K562 (cell line): ENCODE measurements at regions not wholly inside any gene's neighbourhood (a gene's known extent, or its start where the extent isn't known, plus 50 kb on each side); places are given as distances from the start of the nearest gene placed in this dataset.

Source experiments
- ATAC-seq: fragments of 200-7000 bp; cut with Tn5 transposase; 3 replicates; pipeline ENCODE4 v1.9.1; 2020; ENCODE audit warnings: moderate library complexity
- BruUV-seq: library from RNA; stranded (reverse); fragments of 400-500 nt; replicated peaks from 2 replicates; lab custom pipeline; 2021; lab: Mats Ljungman, UMichigan
- CTCF ChIA-PET: fragments of 300-600 bp; formaldehyde crosslinking; extraction: SDS; loops from one replicate; lab custom pipeline; 2021; ENCODE audit warnings: low intra/inter-chr PET ratio; lab: Yijun Ruan, JAX
- POLR2A ChIA-PET: fragments of 300-600, 350-650 bp; sonication (Branson Sonifier 250); formaldehyde crosslinking; extraction: SDS; loops from one replicate; lab custom pipeline; 2021; ENCODE audit warnings: antibody characterized with exemption, inconsistent platforms; lab: Yijun Ruan, JAX
- DNase-seq, 4 experiments: peaks; one replicate each; pipeline versions ENCODE4 v3.0.0 to v3.0.0-alpha.2; 2011 to 2018; ENCODE audit warnings: low spot score in 3 of 4, mixed read lengths in 3 of 4; ENCODE audit errors: extremely low read depth in 1 of 4
- FAIRE-seq: peaks from 2 replicates; lab custom pipeline; 2011; peaks lifted over from hg19 to GRCh38; lab: Jason Lieb, UNC
- H2AFZ ChIP-seq: 2 replicates; pipeline ENCODE4 v1.6.0; 2011; ENCODE audit warnings: low read depth, low read length, control low read depth, inconsistent platforms
- H3K27ac ChIP-seq: fragments of 200-600 bp; 3 replicates; pipeline ENCODE4 v1.8.0; 2011; ENCODE audit warnings: low read depth, mild to moderate bottlenecking, control low read depth, inconsistent platforms, low read length, moderate library complexity, mixed read lengths; ENCODE audit errors: extremely low read depth
- H3K27me3 ChIP-seq, 2 experiments: fragments of 300-600 bp in 1 of 2; 2 replicates in 1 of 2; 3 replicates in 1 of 2; pipeline versions ENCODE4 v1.6.0 to v1.8.0; 2011; ENCODE audit warnings: inconsistent platforms in 2 of 2, low read length in 2 of 2, mild to moderate bottlenecking in 1 of 2, mixed read lengths in 1 of 2, moderate library complexity in 1 of 2; ENCODE audit not compliant: control insufficient read depth in 2 of 2, insufficient read depth in 2 of 2
- H3K36me3 ChIP-seq: fragments of 300-600 bp; 3 replicates; pipeline ENCODE4 v1.8.0; 2011; ENCODE audit warnings: mild to moderate bottlenecking, low read length, inconsistent platforms; ENCODE audit not compliant: control insufficient read depth, insufficient read depth
- H3K4me1 ChIP-seq, 2 experiments: fragments of 200-600 bp in 1 of 2; replicated peaks in 1 of 2; 2 replicates in 1 of 2; 3 replicates in 1 of 2; pipeline versions ENCODE4 v1.5.1 to v1.8.0; 2011; ENCODE audit warnings: inconsistent platforms in 2 of 2, low read length in 2 of 2, mild to moderate bottlenecking in 1 of 2, mixed read lengths in 1 of 2, moderate library complexity in 1 of 2; ENCODE audit not compliant: control insufficient read depth in 2 of 2, insufficient read depth in 2 of 2
- H3K4me2 ChIP-seq: 2 replicates; pipeline ENCODE4 v1.6.1; 2011; ENCODE audit warnings: low read length, control low read depth, inconsistent platforms, mixed read lengths; ENCODE audit not compliant: insufficient read depth
- H3K4me3 ChIP-seq: fragments of 200-600 bp; sonication (generic), shearing (Covaris generic); 2 replicates; pipeline ENCODE4 v1.5.1; 2016; ENCODE audit warnings: control low read depth, inconsistent platforms
- H3K79me2 ChIP-seq: fragments of 200-600 bp; 3 replicates; pipeline ENCODE4 v1.8.0; 2011; ENCODE audit warnings: low read length, inconsistent platforms; ENCODE audit not compliant: control insufficient read depth, insufficient read depth
- H3K9ac ChIP-seq, 2 experiments: 2 replicates each; pipeline versions ENCODE4 v1.6.0 to v1.6.1; 2011; ENCODE audit warnings: low read depth in 2 of 2, low read length in 2 of 2, control low read depth in 1 of 2, inconsistent platforms in 1 of 2, mild to moderate bottlenecking in 1 of 2, mixed read lengths in 1 of 2; ENCODE audit not compliant: insufficient read depth in 1 of 2
- H3K9me1 ChIP-seq: one replicate; pipeline ENCODE4 v1.6.0; 2011; ENCODE audit warnings: inconsistent platforms, mild to moderate bottlenecking, low read length, moderate library complexity; ENCODE audit not compliant: control insufficient read depth, insufficient read depth
- H3K9me3 ChIP-seq: replicated peaks from 2 replicates; pipeline ENCODE4 v1.5.1; 2011; ENCODE audit warnings: low read depth, low read length, inconsistent platforms; ENCODE audit not compliant: control insufficient read depth, insufficient read depth
- H4K20me1 ChIP-seq: replicated peaks from 2 replicates; pipeline ENCODE4 v1.6.1; 2011; ENCODE audit warnings: low read length, inconsistent platforms, mixed read lengths; ENCODE audit not compliant: control insufficient read depth, insufficient read depth
- BMI1 ChIP-seq: fragments of 150-350 bp; IDR thresholded peaks from 2 replicates; pipeline ENCODE4 v1.6.1; 2014; ENCODE audit warnings: low read length
- CBX2 ChIP-seq: fragments of 200-600 bp; sonication (generic); IDR thresholded peaks from one replicate; pipeline ENCODE4 v1.6.1; 2012; ENCODE audit warnings: mild to moderate bottlenecking, low read length, inconsistent platforms; ENCODE audit not compliant: insufficient read depth, poor library complexity, severe bottlenecking
- HDAC1 ChIP-seq, 2 experiments: fragments of 450-650 bp; IDR thresholded peaks; 2 replicates each; pipeline ENCODE4 v1.6.1; 2016 to 2017; ENCODE audit warnings: inconsistent platforms in 1 of 2, mild to moderate bottlenecking in 1 of 2, moderate library complexity in 1 of 2
- NCOR1 ChIP-seq: fragments of 450-650 bp; IDR thresholded peaks from 2 replicates; pipeline ENCODE4 v1.6.1; 2016; ENCODE audit warnings: mild to moderate bottlenecking, moderate library complexity
- NFRKB ChIP-seq: fragments of 450-650 bp; IDR thresholded peaks from 2 replicates; pipeline ENCODE4 v1.6.1; 2016; ENCODE audit warnings: low read depth
- PHF8 ChIP-seq: fragments of 200-600 bp; sonication (generic); IDR thresholded peaks from 2 replicates; pipeline ENCODE4 v1.6.1; 2012; ENCODE audit warnings: mixed run types, mild to moderate bottlenecking, inconsistent platforms, low read length, moderate library complexity, borderline replicate concordance
- POLR3A ChIP-seq: IDR thresholded peaks from 2 replicates; pipeline ENCODE4 v1.6.1; 2011; ENCODE audit warnings: borderline replicate concordance, mild to moderate bottlenecking, moderate library complexity; ENCODE audit not compliant: insufficient read length, insufficient read depth; ENCODE audit errors: extremely low read depth
- POU5F1 ChIP-seq: fragments of 150-350 bp; IDR thresholded peaks from 2 replicates; pipeline ENCODE4 v1.6.1; 2014; ENCODE audit warnings: borderline replicate concordance, low read length, low read depth, mild to moderate bottlenecking; ENCODE audit not compliant: partially characterized antibody
- SMAD4 ChIP-seq: fragments of 250-450 bp; sonication (Bioruptor Pico); conservative IDR thresholded peaks from 2 replicates; pipeline ENCODE4 v1.8.0; 2021; ENCODE audit warnings: inconsistent platforms, mild to moderate bottlenecking, moderate library complexity
- SOX6 ChIP-seq: fragments of 450-650 bp; IDR thresholded peaks from 2 replicates; pipeline ENCODE4 v1.6.1; 2014; ENCODE audit warnings: mild to moderate bottlenecking
- TEAD1 ChIP-seq, 2 experiments: fragments of 450-650 bp in 1 of 2; sonication (generic) in 1 of 2; formaldehyde crosslinking; IDR thresholded peaks; 2 replicates each; pipeline versions ENCODE4 v1.4.0 to v1.8.0; 2020 to 2022; ENCODE audit warnings: mild to moderate bottlenecking in 2 of 2, missing genetic modification reagents in 1 of 2
- TEAD2 ChIP-seq: fragments of 450-650 bp; IDR thresholded peaks from 2 replicates; pipeline ENCODE4 v1.6.1; 2016; ENCODE audit warnings: missing genetic modification characterization, control low read depth, missing compliant biosample characterization
- ZC3H8 ChIP-seq: fragments of 450-650 bp; IDR thresholded peaks from 2 replicates; pipeline ENCODE4 v1.6.1; 2017
- ZFP30 ChIP-seq: fragments of 250-450 bp; sonication (Bioruptor Pico); IDR thresholded peaks from 2 replicates; pipeline ENCODE4 v1.8.0; 2022; ENCODE audit warnings: moderate library complexity, mild to moderate bottlenecking, inconsistent platforms, borderline replicate concordance
- ZNF165 ChIP-seq: fragments of 250-450 bp; sonication (Bioruptor Pico); IDR thresholded peaks from 2 replicates; pipeline ENCODE4 v1.4.0; 2020; ENCODE audit warnings: borderline replicate concordance
- ZNF232 ChIP-seq: sonication (generic); formaldehyde crosslinking; IDR thresholded peaks from 2 replicates; pipeline ENCODE4 v1.8.0; 2022; ENCODE audit warnings: mild to moderate bottlenecking, missing genetic modification reagents
- ZNF780A ChIP-seq: fragments of 250-450 bp; sonication (Bioruptor Pico); IDR thresholded peaks from 2 replicates; pipeline ENCODE4 v1.5.0; 2021; ENCODE audit warnings: mild to moderate bottlenecking
- in situ Hi-C: fragments of 300-500 bp; cut with MboI; formaldehyde crosslinking; loops from 4 replicates; pipeline ENCODE4 v1.15.0; 2018; ENCODE audit warnings: inconsistent platforms, mixed read lengths
- intact Hi-C: fragments of 100-400 bp; cut with micrococcal nuclease; formaldehyde crosslinking; loops from 2 replicates; pipeline ENCODE4 v1.14.2; 2022
- TF ChIP-seq, protein P1 (sequence below): fragments of 450-650 bp; IDR thresholded peaks from 2 replicates; pipeline ENCODE4 v1.7.1; 2018; ENCODE audit warnings: mild to moderate bottlenecking, low read depth; ENCODE audit not compliant: partially characterized antibody
- TF ChIP-seq, protein P2 (sequence below), 2 experiments: fragments of 450-650 bp; IDR thresholded peaks; 2 replicates each; pipeline ENCODE4 v1.6.1; 2016
- TF ChIP-seq, protein P3 (sequence below): fragments of 250-450 bp; sonication (Bioruptor Pico); IDR thresholded peaks from 2 replicates; pipeline ENCODE4 v1.6.1; 2021; ENCODE audit warnings: mild to moderate bottlenecking

DNA sequence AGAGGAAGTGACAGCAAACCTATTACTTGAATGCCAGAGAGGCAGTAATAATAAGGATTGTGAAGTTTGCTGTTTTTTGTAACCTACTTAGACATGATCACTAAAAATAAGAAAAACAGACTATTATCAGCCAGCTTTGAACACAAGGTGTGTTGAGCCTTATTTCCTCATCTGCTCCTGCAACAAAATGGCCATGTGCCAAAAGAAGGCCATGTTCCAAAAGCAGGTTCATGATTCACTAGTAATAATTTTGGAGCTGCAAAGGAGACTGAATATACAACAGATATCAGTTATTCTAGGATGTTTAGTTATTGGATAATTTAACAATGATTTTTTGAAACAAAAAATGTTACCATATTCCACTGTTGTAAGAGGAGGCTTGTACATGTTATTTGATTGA lies 578.7 kb downstream of the SQOR start:
- FAIRE-seq (no peak), ATAC-seq (no peak), DNase-seq (no peak)
- no peaks in the 10 kb centered on the region for H3K27me3 ChIP-seq
- ChIA-PET CTCF (no interaction called here), POLR2A (no interaction called here)
- no peak overlapping the region for H3K4me2 ChIP-seq
- no peak overlapping the region for H3K9ac ChIP-seq
- no peaks in the 10 kb centered on the region for H3K79me2 ChIP-seq
- H2AFZ ChIP-seq: no peak overlapping the region
- in situ Hi-C loops: no loop called here
- no TSS peak for BruUV-seq
- no peaks in the 10 kb centered on the region for H3K4me1 ChIP-seq
- no peak overlapping the region for H3K27ac ChIP-seq
- TF ChIP-seq, protein P1, sequence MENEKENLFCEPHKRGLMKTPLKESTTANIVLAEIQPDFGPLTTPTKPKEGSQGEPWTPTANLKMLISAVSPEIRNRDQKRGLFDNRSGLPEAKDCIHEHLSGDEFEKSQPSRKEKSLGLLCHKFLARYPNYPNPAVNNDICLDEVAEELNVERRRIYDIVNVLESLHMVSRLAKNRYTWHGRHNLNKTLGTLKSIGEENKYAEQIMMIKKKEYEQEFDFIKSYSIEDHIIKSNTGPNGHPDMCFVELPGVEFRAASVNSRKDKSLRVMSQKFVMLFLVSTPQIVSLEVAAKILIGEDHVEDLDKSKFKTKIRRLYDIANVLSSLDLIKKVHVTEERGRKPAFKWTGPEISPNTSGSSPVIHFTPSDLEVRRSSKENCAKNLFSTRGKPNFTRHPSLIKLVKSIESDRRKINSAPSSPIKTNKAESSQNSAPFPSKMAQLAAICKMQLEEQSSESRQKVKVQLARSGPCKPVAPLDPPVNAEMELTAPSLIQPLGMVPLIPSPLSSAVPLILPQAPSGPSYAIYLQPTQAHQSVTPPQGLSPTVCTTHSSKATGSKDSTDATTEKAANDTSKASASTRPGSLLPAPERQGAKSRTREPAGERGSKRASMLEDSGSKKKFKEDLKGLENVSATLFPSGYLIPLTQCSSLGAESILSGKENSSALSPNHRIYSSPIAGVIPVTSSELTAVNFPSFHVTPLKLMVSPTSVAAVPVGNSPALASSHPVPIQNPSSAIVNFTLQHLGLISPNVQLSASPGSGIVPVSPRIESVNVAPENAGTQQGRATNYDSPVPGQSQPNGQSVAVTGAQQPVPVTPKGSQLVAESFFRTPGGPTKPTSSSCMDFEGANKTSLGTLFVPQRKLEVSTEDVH: no peak
- TF ChIP-seq, protein P2, sequence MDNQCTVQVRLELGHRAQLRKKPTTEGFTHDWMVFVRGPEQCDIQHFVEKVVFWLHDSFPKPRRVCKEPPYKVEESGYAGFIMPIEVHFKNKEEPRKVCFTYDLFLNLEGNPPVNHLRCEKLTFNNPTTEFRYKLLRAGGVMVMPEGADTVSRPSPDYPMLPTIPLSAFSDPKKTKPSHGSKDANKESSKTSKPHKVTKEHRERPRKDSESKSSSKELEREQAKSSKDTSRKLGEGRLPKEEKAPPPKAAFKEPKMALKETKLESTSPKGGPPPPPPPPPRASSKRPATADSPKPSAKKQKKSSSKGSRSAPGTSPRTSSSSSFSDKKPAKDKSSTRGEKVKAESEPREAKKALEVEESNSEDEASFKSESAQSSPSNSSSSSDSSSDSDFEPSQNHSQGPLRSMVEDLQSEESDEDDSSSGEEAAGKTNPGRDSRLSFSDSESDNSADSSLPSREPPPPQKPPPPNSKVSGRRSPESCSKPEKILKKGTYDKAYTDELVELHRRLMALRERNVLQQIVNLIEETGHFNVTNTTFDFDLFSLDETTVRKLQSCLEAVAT (IDR thresholded peaks at IDR 0.05): no peak
- TF ChIP-seq NFRKB (no peak), ZFP30 (CRISPR knock-in tag) (no peak), ZNF232 (CRISPR knock-in tag) (no peak), TEAD1 (CRISPR knock-in tag; IDR thresholded peaks at IDR 0.05) (no peak), CBX2 (no peak), ZC3H8 (no peak), TEAD2 (no peak), HDAC1 (IDR thresholded peaks at IDR 0.05) (no peak), SOX6 (no peak), NCOR1 (no peak), ZNF165 (no peak), BMI1 (no peak), SMAD4 (no peak), ZNF780A (CRISPR knock-in tag) (no peak), PHF8 (no peak), POU5F1 (no peak), POLR3A (no peak)
- TF ChIP-seq, protein P3, sequence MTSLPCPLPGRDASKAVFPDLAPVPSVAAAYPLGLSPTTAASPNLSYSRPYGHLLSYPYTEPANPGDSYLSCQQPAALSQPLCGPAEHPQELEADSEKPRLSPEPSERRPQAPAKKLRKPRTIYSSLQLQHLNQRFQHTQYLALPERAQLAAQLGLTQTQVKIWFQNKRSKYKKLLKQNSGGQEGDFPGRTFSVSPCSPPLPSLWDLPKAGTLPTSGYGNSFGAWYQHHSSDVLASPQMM (CRISPR knock-in tag): no peak
- no peaks in the 10 kb centered on the region for H3K9me1 ChIP-seq
- intact Hi-C loops: no loop called here
- no peaks in the 10 kb centered on the region for H4K20me1 ChIP-seq
- peaks cover 2% of the 10 kb centered on the region; the same call in 1 of the 2 replicates for H3K9me3 ChIP-seq
- no peaks in the 10 kb centered on the region for H3K36me3 ChIP-seq
- no peak overlapping the region for H3K4me3 ChIP-seq
